ENCODE measurements at regions not wholly inside any gene's neighbourhood (a gene's known extent, or its start where the extent isn't known, plus 50 kb on each side); places are given as distances from the start of the nearest gene placed in this dataset.

GRCh38 chr12:3945671-3946070, 72.5 kb upstream of the PARP11 start:
- TF ChIP-seq CTCF (IDR thresholded peaks at IDR 0.05) (no peak), POLR2A (IDR thresholded peaks at IDR 0.05) (no peak), POLR2AphosphoS5 (IDR thresholded peaks at IDR 0.05) (no peak), EP300 (IDR thresholded peaks at IDR 0.05) (no peak)

Measured in suprapubic skin (tissue), 4 donors.